Adrenal gland (tissue), 5 donors: ENCODE measurements at regions not wholly inside any gene's neighbourhood (a gene's known extent, or its start where the extent isn't known, plus 50 kb on each side); places are given as distances from the start of the nearest gene placed in this dataset.

Experiments used
- POLR2A ChIP-seq, 2 donors: fragments of 450-650 bp; IDR thresholded peaks; one replicate each; pipeline ENCODE4 v1.6.1; 2017; ENCODE audit warnings: antibody characterized with exemption in 2 of 2, mild to moderate bottlenecking in 2 of 2, moderate library complexity in 1 of 2
- TF ChIP-seq, protein P1 (sequence below), 6 experiments: fragments of 450-650 bp in 4 of 6; fragments of 200-600 bp in 2 of 6; sonication (generic) in 1 of 6; IDR thresholded peaks; 1 replicate in 5 of 6; 2 replicates in 1 of 6; pipeline versions ENCODE4 v1.5.1 to v1.8.0; 2016 to 2021; ENCODE audit warnings: antibody characterized with exemption in 6 of 6, mild to moderate bottlenecking in 2 of 6, moderate library complexity in 1 of 6
- donor health status: DM: no; HTN: no; CAD: no.

DNA sequence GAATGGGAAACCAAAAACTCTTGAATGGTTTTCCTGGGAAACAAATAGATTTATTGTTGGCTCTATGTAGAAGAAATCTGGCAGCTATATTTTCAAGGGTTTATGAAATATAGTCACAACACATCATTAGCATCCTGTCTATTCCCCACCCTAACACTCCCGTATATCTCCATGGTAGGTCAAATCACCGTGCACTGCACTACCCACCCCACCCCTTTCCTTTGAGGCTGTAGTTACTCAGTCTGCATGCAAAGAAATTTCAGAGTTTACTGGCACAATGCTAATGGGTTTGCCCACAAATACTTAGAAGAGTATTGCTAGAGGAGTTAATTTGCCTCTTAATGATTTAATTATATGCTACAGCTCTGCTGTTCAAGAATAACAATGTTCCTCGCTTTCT is 329.1 kb upstream of the TSHZ2 start:
- TF ChIP-seq, protein P1, sequence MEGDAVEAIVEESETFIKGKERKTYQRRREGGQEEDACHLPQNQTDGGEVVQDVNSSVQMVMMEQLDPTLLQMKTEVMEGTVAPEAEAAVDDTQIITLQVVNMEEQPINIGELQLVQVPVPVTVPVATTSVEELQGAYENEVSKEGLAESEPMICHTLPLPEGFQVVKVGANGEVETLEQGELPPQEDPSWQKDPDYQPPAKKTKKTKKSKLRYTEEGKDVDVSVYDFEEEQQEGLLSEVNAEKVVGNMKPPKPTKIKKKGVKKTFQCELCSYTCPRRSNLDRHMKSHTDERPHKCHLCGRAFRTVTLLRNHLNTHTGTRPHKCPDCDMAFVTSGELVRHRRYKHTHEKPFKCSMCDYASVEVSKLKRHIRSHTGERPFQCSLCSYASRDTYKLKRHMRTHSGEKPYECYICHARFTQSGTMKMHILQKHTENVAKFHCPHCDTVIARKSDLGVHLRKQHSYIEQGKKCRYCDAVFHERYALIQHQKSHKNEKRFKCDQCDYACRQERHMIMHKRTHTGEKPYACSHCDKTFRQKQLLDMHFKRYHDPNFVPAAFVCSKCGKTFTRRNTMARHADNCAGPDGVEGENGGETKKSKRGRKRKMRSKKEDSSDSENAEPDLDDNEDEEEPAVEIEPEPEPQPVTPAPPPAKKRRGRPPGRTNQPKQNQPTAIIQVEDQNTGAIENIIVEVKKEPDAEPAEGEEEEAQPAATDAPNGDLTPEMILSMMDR (IDR thresholded peaks at IDR 0.05): no peak
- no peak for TF ChIP-seq POLR2A (IDR thresholded peaks at IDR 0.05)
